ENCODE measurements at regions not wholly inside any gene's neighbourhood (a gene's known extent, or its start where the extent isn't known, plus 50 kb on each side); places are given as distances from the start of the nearest gene placed in this dataset.

GRCh38 chr9:73714294-73714693, 562.6 kb downstream of the ANXA1 start:
- TF ChIP-seq EZH2 (IDR thresholded peaks at IDR 0.05) (no peak), EZH2phosphoT487 (IDR thresholded peaks at IDR 0.05) (no peak)
- TF ChIP-seq, protein P1, sequence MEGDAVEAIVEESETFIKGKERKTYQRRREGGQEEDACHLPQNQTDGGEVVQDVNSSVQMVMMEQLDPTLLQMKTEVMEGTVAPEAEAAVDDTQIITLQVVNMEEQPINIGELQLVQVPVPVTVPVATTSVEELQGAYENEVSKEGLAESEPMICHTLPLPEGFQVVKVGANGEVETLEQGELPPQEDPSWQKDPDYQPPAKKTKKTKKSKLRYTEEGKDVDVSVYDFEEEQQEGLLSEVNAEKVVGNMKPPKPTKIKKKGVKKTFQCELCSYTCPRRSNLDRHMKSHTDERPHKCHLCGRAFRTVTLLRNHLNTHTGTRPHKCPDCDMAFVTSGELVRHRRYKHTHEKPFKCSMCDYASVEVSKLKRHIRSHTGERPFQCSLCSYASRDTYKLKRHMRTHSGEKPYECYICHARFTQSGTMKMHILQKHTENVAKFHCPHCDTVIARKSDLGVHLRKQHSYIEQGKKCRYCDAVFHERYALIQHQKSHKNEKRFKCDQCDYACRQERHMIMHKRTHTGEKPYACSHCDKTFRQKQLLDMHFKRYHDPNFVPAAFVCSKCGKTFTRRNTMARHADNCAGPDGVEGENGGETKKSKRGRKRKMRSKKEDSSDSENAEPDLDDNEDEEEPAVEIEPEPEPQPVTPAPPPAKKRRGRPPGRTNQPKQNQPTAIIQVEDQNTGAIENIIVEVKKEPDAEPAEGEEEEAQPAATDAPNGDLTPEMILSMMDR (IDR thresholded peaks at IDR 0.05), result no peak
